ENCODE measurements at regions not wholly inside any gene's neighbourhood (a gene's known extent, or its start where the extent isn't known, plus 50 kb on each side); places are given as distances from the start of the nearest gene placed in this dataset.

GRCh38 chr13:89486709-89487108, 1815.5 kb downstream of the SLITRK5 start:
- Histone ChIP-seq H3K9me3 (ENCODE audit: control insufficient read depth, low read length) (no peaks in the 10 kb centered on the region), H3K27me3 (ENCODE audit: control insufficient read depth, insufficient read depth, low read length) (no peaks in the 10 kb centered on the region), H3K9ac (no peak overlapping the region), H3K27ac (no peak overlapping the region), H3K4me3 (ENCODE audit: low read depth, low read length) (no peak overlapping the region), H2AFZ (no peak overlapping the region), H3K36me3 (ENCODE audit: control insufficient read depth, insufficient read depth, low read length) (no peaks in the 10 kb centered on the region), H3K79me2 (no peaks in the 10 kb centered on the region), H3K4me1 (no peaks in the 10 kb centered on the region), H3K4me2 (ENCODE audit: low read length) (no peak overlapping the region)
- TF ChIP-seq CTCF (IDR thresholded peaks at IDR 0.05) = no peak

DNA sequence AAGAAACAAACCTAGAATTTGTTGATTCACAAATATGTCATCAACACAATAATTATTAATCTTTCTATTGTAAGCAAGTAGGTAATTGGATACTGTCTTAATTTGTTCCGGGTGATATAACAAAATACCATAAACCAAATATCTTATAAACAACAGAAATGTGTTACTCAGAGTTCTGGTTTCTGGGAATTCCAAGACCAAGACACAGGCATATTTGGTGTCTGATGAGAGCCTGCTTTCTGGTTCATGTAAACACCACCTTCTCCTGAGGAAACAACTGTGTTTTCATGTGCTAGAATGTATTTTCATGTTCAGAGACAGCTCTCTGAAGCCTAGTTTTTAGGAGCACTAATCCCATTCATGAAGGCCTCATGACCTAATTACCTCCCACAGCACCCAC, 1819.5 kb downstream of the SLITRK5 start:
- Histone ChIP-seq H3K27me3 (ENCODE audit: control insufficient read depth, insufficient read depth, low read length) (no peaks in the 10 kb centered on the region), H3K9me3 (ENCODE audit: control insufficient read depth, low read length) (no peaks in the 10 kb centered on the region), H3K36me3 (ENCODE audit: control insufficient read depth, insufficient read depth, low read length) (no peaks in the 10 kb centered on the region), H3K27ac (no peak overlapping the region), H3K79me2 (no peaks in the 10 kb centered on the region), H3K4me3 (ENCODE audit: low read depth, low read length) (no peak overlapping the region), H3K4me1 (no peaks in the 10 kb centered on the region), H2AFZ (no peak overlapping the region), H3K9ac (no peak overlapping the region), H3K4me2 (ENCODE audit: low read length) (no peak overlapping the region)
- TF ChIP-seq CTCF (IDR thresholded peaks at IDR 0.05) = no peak

GRCh38 chr13:89496478-89496877, 1825.3 kb downstream of the SLITRK5 start:
- Histone ChIP-seq H3K27me3 (ENCODE audit: control insufficient read depth, insufficient read depth, low read length) (no peaks in the 10 kb centered on the region), H3K79me2 (no peaks in the 10 kb centered on the region), H3K4me2 (ENCODE audit: low read length) (no peak overlapping the region), H2AFZ (no peak overlapping the region), H3K4me3 (ENCODE audit: low read depth, low read length) (no peak overlapping the region), H3K9ac (no peak overlapping the region), H3K4me1 (no peaks in the 10 kb centered on the region), H3K9me3 (ENCODE audit: control insufficient read depth, low read length) (no peaks in the 10 kb centered on the region), H3K36me3 (ENCODE audit: control insufficient read depth, insufficient read depth, low read length) (no peaks in the 10 kb centered on the region), H3K27ac (no peak overlapping the region)
- TF ChIP-seq CTCF (IDR thresholded peaks at IDR 0.05) = no peak

- H3K4me3 ChIP-seq (ENCODE audit: low read depth, low read length) = no peak overlapping the region
- H3K27me3 ChIP-seq (ENCODE audit: control insufficient read depth, insufficient read depth, low read length) = no peaks in the 10 kb centered on the region
- H2AFZ ChIP-seq = no peak overlapping the region
- no peaks in the 10 kb centered on the region for H3K36me3 ChIP-seq (ENCODE audit: control insufficient read depth, insufficient read depth, low read length)
- H3K4me2 ChIP-seq (ENCODE audit: low read length) = no peak overlapping the region
- H3K9me3 ChIP-seq (ENCODE audit: control insufficient read depth, low read length) = no peaks in the 10 kb centered on the region
- no peak overlapping the region for H3K27ac ChIP-seq
- H3K79me2 ChIP-seq = no peaks in the 10 kb centered on the region
- H3K9ac ChIP-seq = no peak overlapping the region
- TF ChIP-seq CTCF (IDR thresholded peaks at IDR 0.05) = no peak
- no peaks in the 10 kb centered on the region for H3K4me1 ChIP-seq
Measured at GRCh38 chr13:89497658-89498057, 1826.5 kb downstream of the SLITRK5 start.

- TF ChIP-seq CTCF (IDR thresholded peaks at IDR 0.05) = no peak
- no peaks in the 10 kb centered on the region for H3K9me3 ChIP-seq (ENCODE audit: control insufficient read depth, low read length)
- H3K9ac ChIP-seq = no peak overlapping the region
- no peaks in the 10 kb centered on the region for H3K36me3 ChIP-seq (ENCODE audit: control insufficient read depth, insufficient read depth, low read length)
- no peak overlapping the region for H3K27ac ChIP-seq
- H2AFZ ChIP-seq = no peak overlapping the region
- H3K4me3 ChIP-seq (ENCODE audit: low read depth, low read length) = no peak overlapping the region
- no peaks in the 10 kb centered on the region for H3K27me3 ChIP-seq (ENCODE audit: control insufficient read depth, insufficient read depth, low read length)
- H3K4me2 ChIP-seq (ENCODE audit: low read length) = no peak overlapping the region
- no peaks in the 10 kb centered on the region for H3K4me1 ChIP-seq
- H3K79me2 ChIP-seq = no peaks in the 10 kb centered on the region
Measured at GRCh38 chr13:89502286-89502685, 1831.1 kb downstream of the SLITRK5 start.

Measured in parathyroid adenoma (tissue), 2 donors.